Neural cell (in vitro differentiated cells): ENCODE measurements at regions not wholly inside any gene's neighbourhood (a gene's known extent, or its start where the extent isn't known, plus 50 kb on each side); places are given as distances from the start of the nearest gene placed in this dataset.

ENCODE experiments used
- H2AFZ ChIP-seq: fragments of 200-600, 300-800 bp; sonication (generic), shearing (Covaris generic); 2 replicates; pipeline ENCODE4 v1.6.0; 2014; ENCODE audit warnings: low read depth, mild to moderate bottlenecking, antibody characterized with exemption, low read length, moderate library complexity
- H3F3A ChIP-seq: fragments of 200-600 bp; shearing (Covaris generic); 2 replicates; pipeline ENCODE4 v1.6.1; 2016; ENCODE audit warnings: mild to moderate bottlenecking, moderate library complexity, mixed read lengths, antibody characterized with exemption, low read length; ENCODE audit not compliant: insufficient read depth, poor library complexity, severe bottlenecking
- H3K27ac ChIP-seq: fragments of 200-600, 300-800 bp; sonication (generic), shearing (Covaris generic); 2 replicates; pipeline ENCODE4 v1.5.1; 2014; ENCODE audit warnings: mild to moderate bottlenecking, low read length, moderate library complexity
- H3K27me3 ChIP-seq: fragments of 300-800, 200-600 bp; sonication (generic), shearing (Covaris generic); 2 replicates; pipeline ENCODE4 v1.6.0; 2014; ENCODE audit warnings: mild to moderate bottlenecking, low read depth, low read length, moderate library complexity; ENCODE audit not compliant: insufficient read depth
- H3K36me3 ChIP-seq: fragments of 300-800, 200-600 bp; sonication (generic), shearing (Covaris generic); 2 replicates; pipeline ENCODE4 v1.5.1; 2014; ENCODE audit warnings: mild to moderate bottlenecking, antibody characterized with exemption, low read length, moderate library complexity; ENCODE audit not compliant: insufficient read depth
- H3K4me2 ChIP-seq: fragments of 300-800, 200-600 bp; sonication (generic), shearing (Covaris generic); 2 replicates; pipeline ENCODE4 v1.6.0; 2014; ENCODE audit warnings: mild to moderate bottlenecking, low read length
- H3K4me3 ChIP-seq: fragments of 300-800, 200-600 bp; sonication (generic), shearing (Covaris generic); 2 replicates; pipeline ENCODE4 v1.5.1; 2014; ENCODE audit warnings: mild to moderate bottlenecking, low read length, moderate library complexity
- H3K79me2 ChIP-seq: fragments of 200-600 bp; shearing (Covaris generic); replicated peaks from 2 replicates; pipeline ENCODE4 v1.6.0; 2014; ENCODE audit warnings: mild to moderate bottlenecking, low read length, moderate library complexity; ENCODE audit not compliant: insufficient read depth
- H3K9ac ChIP-seq: fragments of 300-800, 200-600 bp; sonication (generic), shearing (Covaris generic); 2 replicates; pipeline ENCODE4 v1.6.1; 2016; ENCODE audit warnings: mild to moderate bottlenecking, low read length, mixed read lengths
- H3K9me2 ChIP-seq: fragments of 200-600 bp; shearing (Covaris generic); 2 replicates; pipeline ENCODE4 v1.6.1; 2016; ENCODE audit warnings: mild to moderate bottlenecking, low read length, mixed read lengths; ENCODE audit not compliant: insufficient read depth
- H3K9me3 ChIP-seq: fragments of 200-600, 300-800 bp; sonication (generic), shearing (Covaris generic); 2 replicates; pipeline ENCODE4 v1.6.1; 2016; ENCODE audit warnings: mild to moderate bottlenecking, mixed run types, low read length, moderate library complexity, mixed read lengths
- H4K20me1 ChIP-seq: fragments of 200-600 bp; shearing (Covaris generic); 2 replicates; pipeline ENCODE4 v1.6.1; 2016; ENCODE audit warnings: mild to moderate bottlenecking, mixed run types; ENCODE audit not compliant: insufficient read depth
- CTCF ChIP-seq: fragments of 450-650 bp; IDR thresholded peaks from 2 replicates; pipeline ENCODE4 v1.5.1; 2014; ENCODE audit warnings: antibody characterized with exemption, mild to moderate bottlenecking, moderate library complexity; ENCODE audit not compliant: poor library complexity, severe bottlenecking
- EP300 ChIP-seq: fragments of 450-650 bp; conservative IDR thresholded peaks from 2 replicates; pipeline ENCODE4 v1.6.1; 2014; ENCODE audit warnings: antibody characterized with exemption, mild to moderate bottlenecking, moderate library complexity; ENCODE audit not compliant: poor library complexity, severe bottlenecking
- EZH2 ChIP-seq: fragments of 200-600, 300-800 bp; shearing (Covaris generic), sonication (generic); IDR thresholded peaks from 2 replicates; pipeline ENCODE4 v1.6.1; 2014; ENCODE audit warnings: antibody characterized with exemption, low read length, borderline replicate concordance, mild to moderate bottlenecking; ENCODE audit not compliant: insufficient read depth, poor library complexity, severe bottlenecking
- MXI1 ChIP-seq: fragments of 450-650 bp; conservative IDR thresholded peaks from 2 replicates; pipeline ENCODE4 v1.6.1; 2014; ENCODE audit warnings: antibody characterized with exemption, mild to moderate bottlenecking; ENCODE audit not compliant: poor library complexity, severe bottlenecking
- POLR2AphosphoS5 ChIP-seq: IDR thresholded peaks from 2 replicates; pipeline ENCODE4 v1.6.1; 2012
- RAD21 ChIP-seq: fragments of 450-650 bp; conservative IDR thresholded peaks from 2 replicates; pipeline ENCODE4 v1.6.1; 2014; ENCODE audit warnings: antibody characterized with exemption, mild to moderate bottlenecking, moderate library complexity
- REST ChIP-seq: IDR thresholded peaks from 2 replicates; pipeline ENCODE4 v1.6.1; 2012; ENCODE audit warnings: borderline replicate concordance
- SMC3 ChIP-seq: fragments of 450-650 bp; conservative IDR thresholded peaks from 2 replicates; pipeline ENCODE4 v1.6.1; 2014; ENCODE audit warnings: antibody characterized with exemption, mild to moderate bottlenecking, moderate library complexity; ENCODE audit not compliant: poor library complexity
- TAF1 ChIP-seq: IDR thresholded peaks from 2 replicates; pipeline ENCODE4 v1.6.1; 2012; ENCODE audit warnings: low read depth

- H4K20me1 ChIP-seq: no peaks in the 10 kb centered on the region
- H3K79me2 ChIP-seq: no peaks in the 10 kb centered on the region
- H3K9me2 ChIP-seq: no peaks in the 10 kb centered on the region
- no peak overlapping the region for H2AFZ ChIP-seq
- no peaks in the 10 kb centered on the region for H3K9me3 ChIP-seq
- H3K36me3 ChIP-seq: no peaks in the 10 kb centered on the region
- H3F3A ChIP-seq: no peaks in the 10 kb centered on the region
- no peak overlapping the region for H3K4me2 ChIP-seq
- H3K27me3 ChIP-seq: no peaks in the 10 kb centered on the region
- H3K9ac ChIP-seq: no peak overlapping the region
- no peak overlapping the region for H3K27ac ChIP-seq
- H3K4me3 ChIP-seq: no peak overlapping the region
- no peak for TF ChIP-seq POLR2AphosphoS5
- TF ChIP-seq EP300: no peak
- TF ChIP-seq REST: no peak
- no peak for TF ChIP-seq SMC3
- no peak for TF ChIP-seq TAF1
- no peak for TF ChIP-seq EZH2
- no peak for TF ChIP-seq RAD21
- TF ChIP-seq CTCF: no peak
- TF ChIP-seq MXI1: no peak
Observed at GRCh38 chr22:26853071-26853470, 195.7 kb downstream of the MIAT start.

- Histone ChIP-seq H3K4me2 (no peak overlapping the region), H3K27me3 (no peaks in the 10 kb centered on the region), H3F3A (no peaks in the 10 kb centered on the region), H3K79me2 (no peaks in the 10 kb centered on the region), H2AFZ (no peak overlapping the region), H3K27ac (peak overlapping the region; percentile 20), H4K20me1 (no peaks in the 10 kb centered on the region), H3K9ac (no peak overlapping the region), H3K36me3 (no peaks in the 10 kb centered on the region), H3K9me2 (no peaks in the 10 kb centered on the region), H3K4me3 (no peak overlapping the region), H3K9me3 (no peaks in the 10 kb centered on the region)
- TF ChIP-seq MXI1: no peak
- TF ChIP-seq RAD21: no peak
- TF ChIP-seq EZH2: no peak
- TF ChIP-seq CTCF: no peak
- TF ChIP-seq SMC3: no peak
- no peak for TF ChIP-seq EP300
- no peak for TF ChIP-seq TAF1
- TF ChIP-seq REST: no peak
- no peak for TF ChIP-seq POLR2AphosphoS5
Observed at GRCh38 chr22:26853495-26853894, 196.1 kb downstream of the MIAT start.
